ENCODE measurements at regions not wholly inside any gene's neighbourhood (a gene's known extent, or its start where the extent isn't known, plus 50 kb on each side); places are given as distances from the start of the nearest gene placed in this dataset.

DNA sequence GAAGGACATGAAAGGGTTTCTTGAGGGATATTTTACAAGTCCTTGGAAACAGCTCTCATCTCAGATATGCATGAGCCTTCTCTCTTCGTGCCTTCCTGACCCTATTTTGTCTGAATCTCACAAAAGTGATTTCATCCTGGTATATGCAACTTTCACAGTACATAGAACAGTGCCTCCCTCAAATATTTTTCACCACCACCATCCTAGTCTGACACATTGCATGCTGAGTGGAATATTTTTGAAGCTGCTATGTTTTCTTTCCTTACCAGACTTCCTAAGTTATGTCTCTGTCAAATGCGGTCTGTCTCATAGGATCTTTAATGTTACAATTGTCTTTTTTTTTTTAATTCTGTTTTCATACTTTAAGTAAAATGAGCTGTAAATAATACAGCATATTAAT lies 673.3 kb upstream of the LRRN3 start:
- ATAC-seq: no peak
- TF ChIP-seq ESRRG (CRISPR knock-in tag; IDR thresholded peaks at IDR 0.05): no peak

- ATAC-seq: no peak
- TF ChIP-seq CSDC2 (CRISPR knock-in tag; IDR thresholded peaks at IDR 0.05) (no peak), ZC3H10 (CRISPR knock-in tag; IDR thresholded peaks at IDR 0.05) (no peak), SNAI2 (CRISPR knock-in tag; IDR thresholded peaks at IDR 0.05) (no peak), ZNF8 (CRISPR knock-in tag; IDR thresholded peaks at IDR 0.05) (no peak), ZFP30 (CRISPR knock-in tag; IDR thresholded peaks at IDR 0.05) (no peak), BACH2 (CRISPR knock-in tag; IDR thresholded peaks at IDR 0.05; ENCODE audit: borderline replicate concordance) (no peak), GLIS3 (CRISPR knock-in tag; IDR thresholded peaks at IDR 0.05) (no peak), ESRRG (CRISPR knock-in tag; IDR thresholded peaks at IDR 0.05) (no peak)
Observed at GRCh38 chr7:110418659-110419280, 672.2 kb upstream of the LRRN3 start.

DNA sequence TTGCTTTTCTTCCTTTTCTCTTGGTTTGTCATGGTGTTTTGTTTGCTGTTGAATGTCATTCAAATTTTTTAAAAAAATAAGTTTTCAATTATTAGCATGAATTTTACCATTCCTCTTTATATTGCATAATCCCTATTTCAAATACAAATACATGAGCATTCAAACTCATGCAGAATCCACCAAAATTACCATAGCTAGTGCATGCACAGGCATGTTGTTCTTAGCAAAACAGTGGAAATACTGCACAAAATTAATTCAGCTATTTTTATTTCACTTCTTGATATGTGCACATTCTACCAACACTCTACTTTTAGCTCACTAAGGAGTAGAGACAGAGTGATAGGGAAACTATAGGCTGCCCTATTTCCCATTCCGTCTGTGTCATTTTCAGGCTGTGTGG lies 670.1 kb upstream of the LRRN3 start:
- TF ChIP-seq ESRRG (CRISPR knock-in tag; IDR thresholded peaks at IDR 0.05): no peak
- TF ChIP-seq ISL1 (CRISPR knock-in tag; IDR thresholded peaks at IDR 0.05): no peak
- TF ChIP-seq TSHZ2 (CRISPR knock-in tag; IDR thresholded peaks at IDR 0.05): no peak
- TF ChIP-seq CSDC2 (CRISPR knock-in tag; IDR thresholded peaks at IDR 0.05): no peak
- no peak for TF ChIP-seq ZFP30 (CRISPR knock-in tag; IDR thresholded peaks at IDR 0.05)
- no peak for TF ChIP-seq ZFP3 (CRISPR knock-in tag; IDR thresholded peaks at IDR 0.05)
- no peak for TF ChIP-seq ZNF8 (CRISPR knock-in tag; IDR thresholded peaks at IDR 0.05)
- no peak for TF ChIP-seq POU6F1 (CRISPR knock-in tag; IDR thresholded peaks at IDR 0.05; ENCODE audit: borderline replicate concordance, low read depth)
- no peak for TF ChIP-seq PATZ1 (CRISPR knock-in tag; IDR thresholded peaks at IDR 0.05; ENCODE audit: borderline replicate concordance)
- no peak; the same call in 2 of the 3 replicates for ATAC-seq

DNA sequence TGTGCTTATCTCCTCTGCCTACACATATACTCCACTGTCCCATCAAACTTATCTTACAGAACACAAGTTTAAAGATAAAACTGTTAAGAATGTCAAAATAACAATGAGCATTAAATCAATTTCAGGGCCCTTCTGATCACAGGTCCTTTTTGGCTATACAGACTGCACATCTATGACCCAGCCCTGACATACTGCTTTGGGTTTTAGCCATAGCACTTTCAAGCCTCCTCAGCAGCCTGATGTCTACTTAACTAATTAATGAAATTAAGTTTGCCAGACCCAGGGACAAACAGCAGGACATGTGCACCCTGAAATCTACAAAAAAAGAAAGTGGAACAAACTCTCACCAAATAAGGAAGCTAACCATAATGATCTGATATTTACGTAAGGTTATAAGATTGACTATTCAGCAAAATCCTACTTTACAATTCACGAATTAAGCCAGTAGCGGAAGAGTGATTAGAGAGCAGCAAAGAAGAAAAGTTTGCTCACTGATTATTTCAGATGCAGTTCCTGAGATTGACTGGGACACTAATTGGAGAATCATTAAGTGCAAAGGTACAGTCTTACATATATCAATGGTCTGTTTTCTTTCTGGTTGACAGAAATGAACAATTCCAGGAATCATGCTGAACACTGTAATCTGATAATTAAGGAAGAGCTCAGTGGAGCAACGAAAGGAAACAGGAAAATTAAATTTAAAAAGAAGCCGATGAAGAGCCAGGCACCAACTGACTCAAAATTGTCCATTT lies 669.3 kb upstream of the LRRN3 start:
- peak; percentile 63; the same call in 2 of the 3 replicates for ATAC-seq
- peak; percentile 95 for TF ChIP-seq ZNF565 (CRISPR knock-in tag; conservative IDR thresholded peaks at IDR 0.05; ENCODE audit: low read depth)
- peak; percentile 100 for TF ChIP-seq TSHZ2 (CRISPR knock-in tag; IDR thresholded peaks at IDR 0.05)
- peak; percentile 66; the same call in 1 of the 2 replicates for TF ChIP-seq ZNF8 (CRISPR knock-in tag; IDR thresholded peaks at IDR 0.05)
- peak; percentile 72; the same call in 1 of the 2 replicates for TF ChIP-seq ZNF70 (CRISPR knock-in tag; IDR thresholded peaks at IDR 0.05)
- peak; percentile 98 for TF ChIP-seq ESRRG (CRISPR knock-in tag; IDR thresholded peaks at IDR 0.05)
- peak; percentile 96 for TF ChIP-seq PATZ1 (CRISPR knock-in tag; IDR thresholded peaks at IDR 0.05; ENCODE audit: borderline replicate concordance)
- no peak for TF ChIP-seq RARB (CRISPR knock-in tag; IDR thresholded peaks at IDR 0.05)
- TF ChIP-seq ISL1 (CRISPR knock-in tag; IDR thresholded peaks at IDR 0.05): peak; percentile 100
- peak; percentile 94; the same call in 1 of the 2 replicates for TF ChIP-seq CSDC2 (CRISPR knock-in tag; IDR thresholded peaks at IDR 0.05)
- TF ChIP-seq POU6F1 (CRISPR knock-in tag; IDR thresholded peaks at IDR 0.05; ENCODE audit: borderline replicate concordance, low read depth): peak; percentile 12; the same call in 1 of the 2 replicates
- TF ChIP-seq, protein P1, sequence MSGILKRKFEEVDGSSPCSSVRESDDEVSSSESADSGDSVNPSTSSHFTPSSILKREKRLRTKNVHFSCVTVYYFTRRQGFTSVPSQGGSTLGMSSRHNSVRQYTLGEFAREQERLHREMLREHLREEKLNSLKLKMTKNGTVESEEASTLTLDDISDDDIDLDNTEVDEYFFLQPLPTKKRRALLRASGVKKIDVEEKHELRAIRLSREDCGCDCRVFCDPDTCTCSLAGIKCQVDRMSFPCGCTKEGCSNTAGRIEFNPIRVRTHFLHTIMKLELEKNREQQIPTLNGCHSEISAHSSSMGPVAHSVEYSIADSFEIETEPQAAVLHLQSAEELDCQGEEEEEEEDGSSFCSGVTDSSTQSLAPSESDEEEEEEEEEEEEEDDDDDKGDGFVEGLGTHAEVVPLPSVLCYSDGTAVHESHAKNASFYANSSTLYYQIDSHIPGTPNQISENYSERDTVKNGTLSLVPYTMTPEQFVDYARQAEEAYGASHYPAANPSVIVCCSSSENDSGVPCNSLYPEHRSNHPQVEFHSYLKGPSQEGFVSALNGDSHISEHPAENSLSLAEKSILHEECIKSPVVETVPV (CRISPR knock-in tag; IDR thresholded peaks at IDR 0.05): peak; percentile 99
- peak; percentile 63 for TF ChIP-seq ZFP30 (CRISPR knock-in tag; IDR thresholded peaks at IDR 0.05)
- TF ChIP-seq BACH2 (CRISPR knock-in tag; IDR thresholded peaks at IDR 0.05; ENCODE audit: borderline replicate concordance): peak; percentile 79
- TF ChIP-seq ZFP3 (CRISPR knock-in tag; IDR thresholded peaks at IDR 0.05): peak; percentile 85
- TF ChIP-seq GLIS3 (CRISPR knock-in tag; IDR thresholded peaks at IDR 0.05): peak; percentile 99

All from SK-N-SH treated with all-trans-retinoic acid at 6 μM for 48 hours (cell line).